HL-60 (cell line): ENCODE measurements at regions not wholly inside any gene's neighbourhood (a gene's known extent, or its start where the extent isn't known, plus 50 kb on each side); places are given as distances from the start of the nearest gene placed in this dataset.

Experiments
- GABPA ChIP-seq: IDR thresholded peaks from 2 replicates; pipeline ENCODE4 v1.6.1; 2012; ENCODE audit warnings: low read depth
- POLR2AphosphoS5 ChIP-seq: IDR thresholded peaks from 2 replicates; pipeline ENCODE4 v1.6.1; 2012; ENCODE audit warnings: low read depth
- SPI1 ChIP-seq: IDR thresholded peaks from 2 replicates; pipeline ENCODE4 v1.6.1; 2012; ENCODE audit warnings: low read depth, mild to moderate bottlenecking, borderline replicate concordance
- TF ChIP-seq, protein P1 (sequence below): IDR thresholded peaks from one replicate; pipeline ENCODE4 v1.5.1; 2011; ENCODE audit warnings: low read length, control low read depth, inconsistent platforms; ENCODE audit not compliant: insufficient read depth

DNA sequence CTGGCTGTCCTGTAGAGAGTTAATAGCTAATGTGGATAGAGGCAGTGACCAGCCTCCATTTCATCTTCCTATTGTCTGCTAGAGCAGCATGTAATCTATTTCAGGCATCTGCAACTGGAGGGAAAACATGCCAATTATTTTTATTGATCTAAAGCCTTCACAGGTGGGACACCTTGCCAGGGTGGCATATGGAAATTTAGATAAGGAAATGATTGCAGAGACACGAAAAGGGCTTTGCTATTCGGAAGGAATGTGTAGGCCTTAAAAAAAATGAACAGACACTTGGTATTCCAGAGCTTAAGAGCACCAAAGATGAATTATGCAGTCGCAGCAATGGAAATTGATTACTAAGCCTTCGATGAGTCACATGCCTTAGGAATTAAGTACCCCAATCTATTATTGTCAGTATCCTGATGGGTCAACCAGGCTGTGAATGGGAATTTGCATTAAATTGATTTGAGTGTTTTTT lies 454.7 kb downstream of the SQOR start:
- TF ChIP-seq SPI1 (no peak), POLR2AphosphoS5 (no peak), GABPA (no peak)
- TF ChIP-seq, protein P1, sequence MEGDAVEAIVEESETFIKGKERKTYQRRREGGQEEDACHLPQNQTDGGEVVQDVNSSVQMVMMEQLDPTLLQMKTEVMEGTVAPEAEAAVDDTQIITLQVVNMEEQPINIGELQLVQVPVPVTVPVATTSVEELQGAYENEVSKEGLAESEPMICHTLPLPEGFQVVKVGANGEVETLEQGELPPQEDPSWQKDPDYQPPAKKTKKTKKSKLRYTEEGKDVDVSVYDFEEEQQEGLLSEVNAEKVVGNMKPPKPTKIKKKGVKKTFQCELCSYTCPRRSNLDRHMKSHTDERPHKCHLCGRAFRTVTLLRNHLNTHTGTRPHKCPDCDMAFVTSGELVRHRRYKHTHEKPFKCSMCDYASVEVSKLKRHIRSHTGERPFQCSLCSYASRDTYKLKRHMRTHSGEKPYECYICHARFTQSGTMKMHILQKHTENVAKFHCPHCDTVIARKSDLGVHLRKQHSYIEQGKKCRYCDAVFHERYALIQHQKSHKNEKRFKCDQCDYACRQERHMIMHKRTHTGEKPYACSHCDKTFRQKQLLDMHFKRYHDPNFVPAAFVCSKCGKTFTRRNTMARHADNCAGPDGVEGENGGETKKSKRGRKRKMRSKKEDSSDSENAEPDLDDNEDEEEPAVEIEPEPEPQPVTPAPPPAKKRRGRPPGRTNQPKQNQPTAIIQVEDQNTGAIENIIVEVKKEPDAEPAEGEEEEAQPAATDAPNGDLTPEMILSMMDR: no peak
